ENCODE measurements at regions not wholly inside any gene's neighbourhood (a gene's known extent, or its start where the extent isn't known, plus 50 kb on each side); places are given as distances from the start of the nearest gene placed in this dataset.

DNA sequence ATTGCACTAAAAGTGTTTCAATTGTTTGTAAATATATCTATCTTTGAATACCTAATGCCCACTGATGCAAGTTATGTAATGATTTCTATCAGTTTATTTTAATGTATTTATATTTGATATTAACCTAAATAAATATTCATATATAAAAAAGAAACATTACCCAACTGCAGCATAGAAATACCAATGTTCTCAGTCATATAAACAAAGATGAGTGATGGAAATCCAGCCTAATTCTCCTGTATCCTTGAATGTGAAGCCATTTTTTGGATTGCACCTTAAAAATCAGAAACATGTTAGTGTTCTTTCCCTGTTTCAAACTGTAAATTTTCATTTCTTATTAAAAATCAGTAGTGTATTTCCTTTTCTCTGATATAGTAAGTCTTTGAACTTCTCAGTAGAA lies 305.8 kb upstream of the GNAI1 start:
- FAIRE-seq = no peak
- Histone ChIP-seq H3K27ac (ENCODE audit: insufficient read depth, low read depth, low read length) (no peak overlapping the region), H3K9me3 (replicated peaks; ENCODE audit: control insufficient read depth, insufficient read depth, low read length) (no peaks in the 10 kb centered on the region), H3K9me1 (replicated peaks; ENCODE audit: control insufficient read depth, extremely low read depth, insufficient read depth, low read length) (no peaks in the 10 kb centered on the region), H2AFZ (ENCODE audit: low read depth, low read length) (no peak overlapping the region), H3K4me1 (ENCODE audit: control insufficient read depth, extremely low read depth, insufficient read depth, low read length) (no peaks in the 10 kb centered on the region), H3K36me3 (ENCODE audit: control insufficient read depth in 2 of 2, extremely low read depth in 1 of 2, insufficient read depth in 2 of 2, low read length in 2 of 2) (no peaks in the 10 kb centered on the region), H3K27me3 (ENCODE audit: control insufficient read depth in 2 of 2, insufficient read depth in 2 of 2, low read length in 2 of 2) (no peaks in the 10 kb centered on the region), H3K4me2 (ENCODE audit: insufficient read depth, low read length) (no peak overlapping the region), H4K20me1 (replicated peaks; ENCODE audit: control insufficient read depth, extremely low read depth, insufficient read depth, low read length) (no peaks in the 10 kb centered on the region), H3K9ac (replicated peaks; ENCODE audit: extremely low read depth, insufficient read depth, low read length) (no peak overlapping the region), H3K4me3 (replicated peaks in 1 of 3; ENCODE audit: insufficient read depth in 1 of 3, low read depth in 1 of 3, low read length in 3 of 3) (no peak overlapping the region), H3K79me2 (ENCODE audit: control insufficient read depth, insufficient read depth, low read length) (no peaks in the 10 kb centered on the region)
- intact Hi-C loops (cut with micrococcal nuclease) = no loop called here
- no peak for TF ChIP-seq POLR2A (IDR thresholded peaks at IDR 0.05; ENCODE audit: low read depth, low read length)
- TF ChIP-seq EZH2 (IDR thresholded peaks at IDR 0.05; ENCODE audit: borderline replicate concordance, low read depth, low read length, severe bottlenecking) = no peak
- no peak for TF ChIP-seq GATA2 (IDR thresholded peaks at IDR 0.05; ENCODE audit: insufficient read depth, insufficient read length, low read depth, low read length)
- ChIA-PET CTCF (no interaction called here), POLR2A (no interaction called here)
- DNase-seq (ENCODE audit: low read depth, low spot score) = no peak
- dilution Hi-C loops (cut with MboI; ENCODE audit: extremely low pct_ligation_motif_present, low sequenced_read_pairs) = no loop called here
- BruUV-seq (replicated peaks) = no TSS peak

DNA sequence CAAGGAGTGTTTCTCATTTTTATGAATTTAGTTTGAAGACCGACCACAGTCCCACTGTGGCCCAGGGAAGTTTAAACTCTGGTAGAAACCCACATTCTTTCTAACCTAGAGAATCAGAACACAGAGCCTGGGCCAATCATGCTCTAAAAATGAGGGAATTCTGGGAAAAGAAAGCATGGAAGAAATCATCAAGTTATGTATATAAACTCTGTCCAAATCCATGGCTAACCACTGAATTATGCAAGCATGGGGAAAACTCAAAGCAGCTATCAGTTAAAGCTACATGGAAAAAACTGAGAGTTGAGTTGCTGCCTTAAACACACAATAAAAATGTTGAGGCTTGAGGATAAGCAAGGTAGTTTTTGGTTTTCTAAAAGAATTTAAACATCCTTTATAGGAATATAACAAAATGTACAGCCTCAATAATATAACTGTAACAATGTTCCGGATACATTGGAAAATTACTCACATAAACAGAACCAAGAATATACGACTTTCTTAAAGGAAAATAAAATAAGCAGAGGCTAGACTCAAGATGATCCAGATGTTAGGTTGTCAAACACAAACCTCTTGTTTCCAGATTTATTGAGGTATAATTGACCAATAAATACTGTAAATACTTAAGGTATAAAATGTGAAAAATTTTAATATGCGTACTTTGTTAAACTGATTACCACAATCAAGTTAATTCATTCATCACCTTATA lies 311.2 kb upstream of the GNAI1 start:
- H3K9ac ChIP-seq (replicated peaks; ENCODE audit: extremely low read depth, insufficient read depth, low read length) = no peak overlapping the region
- DNase-seq (ENCODE audit: low read depth, low spot score) (no peak), FAIRE-seq (no peak)
- intact Hi-C loops (cut with micrococcal nuclease) (no loop called here), dilution Hi-C loops (cut with MboI; ENCODE audit: extremely low pct_ligation_motif_present, low sequenced_read_pairs) (no loop called here)
- H4K20me1 ChIP-seq (replicated peaks; ENCODE audit: control insufficient read depth, extremely low read depth, insufficient read depth, low read length) = no peaks in the 10 kb centered on the region
- CTCF ChIA-PET = no interaction called here
- no peaks in the 10 kb centered on the region for H3K36me3 ChIP-seq (ENCODE audit: control insufficient read depth in 2 of 2, extremely low read depth in 1 of 2, insufficient read depth in 2 of 2, low read length in 2 of 2)
- H3K27me3 ChIP-seq (ENCODE audit: control insufficient read depth in 2 of 2, insufficient read depth in 2 of 2, low read length in 2 of 2) = no peaks in the 10 kb centered on the region
- H3K9me1 ChIP-seq (replicated peaks; ENCODE audit: control insufficient read depth, extremely low read depth, insufficient read depth, low read length) = no peaks in the 10 kb centered on the region
- no peak overlapping the region for H3K4me3 ChIP-seq (replicated peaks in 1 of 3; ENCODE audit: insufficient read depth in 1 of 3, low read depth in 1 of 3, low read length in 3 of 3)
- H3K9me3 ChIP-seq (replicated peaks; ENCODE audit: control insufficient read depth, insufficient read depth, low read length) = no peaks in the 10 kb centered on the region
- POLR2A ChIA-PET = no interaction called here
- no TSS peak for BruUV-seq (replicated peaks)
- no peak overlapping the region for H3K27ac ChIP-seq (ENCODE audit: insufficient read depth, low read depth, low read length)
- H3K4me1 ChIP-seq (ENCODE audit: control insufficient read depth, extremely low read depth, insufficient read depth, low read length) = no peaks in the 10 kb centered on the region
- no peak overlapping the region for H2AFZ ChIP-seq (ENCODE audit: low read depth, low read length)
- H3K79me2 ChIP-seq (ENCODE audit: control insufficient read depth, insufficient read depth, low read length) = no peaks in the 10 kb centered on the region
- TF ChIP-seq POLR2A (IDR thresholded peaks at IDR 0.05; ENCODE audit: low read depth, low read length) (no peak), GATA2 (IDR thresholded peaks at IDR 0.05; ENCODE audit: insufficient read depth, insufficient read length, low read depth, low read length) (no peak), JUN (IDR thresholded peaks at IDR 0.05; ENCODE audit: borderline replicate concordance, insufficient read depth, insufficient read length, low read depth) (no peak), EZH2 (IDR thresholded peaks at IDR 0.05; ENCODE audit: borderline replicate concordance, low read depth, low read length, severe bottlenecking) (no peak), MAX (IDR thresholded peaks at IDR 0.05; ENCODE audit: insufficient read depth, insufficient read length) (no peak), FOS (IDR thresholded peaks at IDR 0.05; ENCODE audit: borderline replicate concordance, insufficient read depth, low read length) (no peak), MYC (IDR thresholded peaks at IDR 0.05; ENCODE audit: low read depth, low read length) (no peak)
- TF ChIP-seq, protein P1, sequence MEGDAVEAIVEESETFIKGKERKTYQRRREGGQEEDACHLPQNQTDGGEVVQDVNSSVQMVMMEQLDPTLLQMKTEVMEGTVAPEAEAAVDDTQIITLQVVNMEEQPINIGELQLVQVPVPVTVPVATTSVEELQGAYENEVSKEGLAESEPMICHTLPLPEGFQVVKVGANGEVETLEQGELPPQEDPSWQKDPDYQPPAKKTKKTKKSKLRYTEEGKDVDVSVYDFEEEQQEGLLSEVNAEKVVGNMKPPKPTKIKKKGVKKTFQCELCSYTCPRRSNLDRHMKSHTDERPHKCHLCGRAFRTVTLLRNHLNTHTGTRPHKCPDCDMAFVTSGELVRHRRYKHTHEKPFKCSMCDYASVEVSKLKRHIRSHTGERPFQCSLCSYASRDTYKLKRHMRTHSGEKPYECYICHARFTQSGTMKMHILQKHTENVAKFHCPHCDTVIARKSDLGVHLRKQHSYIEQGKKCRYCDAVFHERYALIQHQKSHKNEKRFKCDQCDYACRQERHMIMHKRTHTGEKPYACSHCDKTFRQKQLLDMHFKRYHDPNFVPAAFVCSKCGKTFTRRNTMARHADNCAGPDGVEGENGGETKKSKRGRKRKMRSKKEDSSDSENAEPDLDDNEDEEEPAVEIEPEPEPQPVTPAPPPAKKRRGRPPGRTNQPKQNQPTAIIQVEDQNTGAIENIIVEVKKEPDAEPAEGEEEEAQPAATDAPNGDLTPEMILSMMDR (IDR thresholded peaks at IDR 0.05; ENCODE audit: extremely low read depth in 1 of 2, insufficient read depth in 1 of 2, low read depth in 1 of 2, low read length in 2 of 2) = no peak
- no peak overlapping the region for H3K4me2 ChIP-seq (ENCODE audit: insufficient read depth, low read length)

Measured in endothelial cell of umbilical vein (primary cell).